ENCODE measurements at regions not wholly inside any gene's neighbourhood (a gene's known extent, or its start where the extent isn't known, plus 50 kb on each side); places are given as distances from the start of the nearest gene placed in this dataset.

GRCh38 chr6:117110146-117110545, 155.2 kb upstream of the VGLL2 start:
- TF ChIP-seq CTCF (conservative IDR thresholded peaks at IDR 0.05 in 1 of 2, IDR thresholded peaks at IDR 0.05 in 1 of 2; ENCODE audit: extremely low read depth in 1 of 2, insufficient read depth in 1 of 2, low read depth in 1 of 2, low read length in 2 of 2) (no peak), EZH2 (IDR thresholded peaks at IDR 0.05; ENCODE audit: borderline replicate concordance, low read length) (no peak)
